Sciatic nerve (tissue), 2 donors: ENCODE measurements at regions not wholly inside any gene's neighbourhood (a gene's known extent, or its start where the extent isn't known, plus 50 kb on each side); places are given as distances from the start of the nearest gene placed in this dataset.
"Not testable (repeated sequence)": the region's sequence is repeated elsewhere in the genome, so short reads cannot be mapped to it uniquely, and the experiment has no call there.

Experiments
- ATAC-seq: fragments of 200-7000 bp; cut with Tn5 transposase; one replicate; pipeline ENCODE4 v1.9.1; 2020; ENCODE audit warnings: mild to moderate bottlenecking, moderate library complexity
- DNase-seq: peaks from one replicate; pipeline ENCODE4 v3.0.0-alpha.2; 2020; ENCODE audit warnings: low spot score
- intact Hi-C: fragments of 100-400 bp; cut with DNase I; formaldehyde crosslinking; loops from one replicate; pipeline ENCODE4 v1.14.2; 2022
- donor health status: DM: no; HTN: no; CAD: no.
- donor health status: DM: no; HTN: no; CAD: no.

DNA sequence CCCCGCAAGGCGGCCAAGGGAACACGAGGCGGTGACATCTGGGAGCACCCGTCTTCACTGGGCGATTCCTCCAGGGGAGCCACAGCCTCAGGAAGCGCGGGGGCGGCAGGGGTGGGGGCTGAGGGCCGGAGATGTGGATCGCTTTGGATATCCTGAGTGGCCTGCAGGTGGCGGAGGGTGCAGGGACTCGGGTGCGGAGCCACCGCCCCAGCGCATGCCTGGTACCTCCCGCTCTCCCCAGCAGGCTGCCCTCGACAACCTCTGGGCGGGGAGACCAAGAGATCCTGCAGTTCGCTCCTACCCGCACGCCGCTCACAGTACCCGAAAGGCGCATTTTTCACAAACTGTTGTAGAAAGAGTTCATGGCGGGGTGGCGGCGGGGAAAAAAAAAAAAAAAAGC, 162.9 kb upstream of the PRKX start:
- DNase-seq, ATAC-seq, intact Hi-C loops: not testable (repeated sequence)

DNA sequence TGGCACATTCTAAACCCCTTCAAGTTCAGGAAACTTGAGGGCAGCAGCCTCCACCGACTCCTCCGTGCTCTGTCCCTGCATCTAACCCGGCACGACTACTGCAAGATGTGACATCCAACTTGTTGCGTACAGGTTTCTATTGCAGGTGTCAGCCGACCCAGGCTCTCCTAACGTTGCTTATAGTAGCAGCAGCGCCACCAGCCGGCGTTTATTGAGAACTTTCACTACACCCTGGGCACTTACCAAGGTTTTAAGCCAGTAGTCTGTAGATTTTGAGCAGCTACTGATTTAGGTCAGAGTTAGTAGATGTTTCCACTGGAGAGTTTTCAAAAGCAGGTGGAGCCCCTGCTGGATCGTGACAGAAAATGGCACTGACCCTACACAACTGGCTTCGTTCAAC, 162.2 kb upstream of the PRKX start:
- ATAC-seq, DNase-seq, intact Hi-C loops: not testable (repeated sequence)

DNA sequence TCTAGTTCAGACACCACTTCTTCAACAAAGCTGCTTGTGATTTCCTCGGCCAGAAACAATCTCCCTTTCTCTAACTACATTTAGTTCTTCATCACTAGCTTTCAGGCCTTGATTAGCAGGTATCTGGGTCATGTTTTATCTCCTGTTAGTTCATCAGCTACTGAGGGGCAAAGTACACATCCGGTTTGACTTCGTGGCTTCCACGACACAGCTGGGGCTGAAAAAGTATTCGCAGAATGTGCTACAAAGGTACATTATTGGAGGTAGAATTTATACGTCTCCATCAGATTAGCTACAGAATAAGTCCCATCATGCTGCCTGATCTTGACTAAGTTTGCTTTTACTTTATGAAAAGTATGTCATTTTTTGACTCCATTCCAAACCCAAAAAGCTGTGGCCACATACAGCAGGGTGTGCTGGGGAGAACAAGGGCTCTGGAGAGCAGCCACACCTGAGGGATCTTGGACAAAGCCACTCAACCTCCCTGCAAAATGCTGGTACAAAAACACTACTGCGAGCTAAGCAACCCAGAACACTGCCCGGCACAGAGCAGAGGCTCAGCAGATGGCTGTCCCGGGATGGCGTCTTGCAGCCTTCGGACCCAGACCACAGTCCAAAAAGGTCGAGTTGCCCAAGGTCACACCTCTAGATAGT, 158.9 kb upstream of the PRKX start:
- ATAC-seq, intact Hi-C loops: not testable (repeated sequence)

DNA sequence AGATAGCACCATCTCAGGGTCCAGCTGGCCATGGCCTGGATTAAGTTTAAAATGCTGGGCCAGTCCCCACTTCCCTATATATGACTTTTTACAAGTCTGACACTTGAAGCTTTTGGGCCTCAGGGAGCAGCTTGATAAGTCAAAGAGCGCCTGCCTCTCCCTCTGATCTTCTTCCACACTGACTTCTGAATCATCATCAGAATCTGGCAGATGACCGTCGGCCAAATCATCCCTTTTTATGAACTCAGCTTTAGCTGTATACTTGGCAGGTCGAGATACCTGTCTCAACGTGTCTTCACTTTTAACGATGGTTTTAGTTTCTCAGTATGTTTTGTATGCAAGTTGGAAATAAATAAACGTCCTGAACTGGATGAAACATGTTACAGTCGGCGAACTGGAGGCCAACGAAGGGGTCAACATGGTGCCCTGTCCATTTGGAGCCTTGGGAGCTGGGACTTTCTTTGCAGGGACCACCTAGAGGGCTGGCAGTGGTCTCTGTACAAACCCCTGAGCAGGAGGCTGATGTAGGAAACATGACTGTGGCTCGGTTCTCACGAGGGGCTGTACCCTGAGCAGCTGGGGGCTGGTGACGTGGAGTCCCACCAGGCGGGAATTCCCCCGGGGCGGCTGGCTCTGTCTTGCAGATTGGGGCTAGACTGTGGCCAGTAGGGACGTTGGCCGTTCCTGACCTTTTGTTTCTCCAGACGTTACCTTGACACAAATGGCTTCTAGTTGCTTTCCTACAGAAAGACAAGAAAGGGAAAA, 153.8 kb upstream of the PRKX start:
- intact Hi-C loops, ATAC-seq, DNase-seq: not testable (repeated sequence)

More for the DNA sequence above, 158.9 kb upstream of the PRKX start:
- DNase-seq: not testable (repeated sequence)

DNA sequence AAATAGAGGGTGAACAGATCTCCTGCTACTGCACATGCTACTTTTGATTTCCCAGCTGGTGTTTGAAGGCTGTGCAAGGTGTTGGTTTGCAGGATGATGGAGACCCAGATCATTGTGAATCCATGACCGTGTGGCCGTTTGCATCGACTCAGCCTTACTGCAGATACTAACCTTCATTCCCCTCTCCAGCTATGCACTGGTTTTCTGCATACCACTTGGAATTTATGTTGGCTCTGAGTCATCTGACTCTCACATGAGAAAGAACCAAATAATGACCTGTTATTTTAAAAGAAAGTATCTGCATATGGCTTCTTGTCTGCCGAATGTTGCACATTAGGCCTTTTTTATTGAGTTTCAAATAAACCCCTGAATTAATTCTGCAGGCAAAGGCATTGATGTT, 144.9 kb upstream of the PRKX start:
- ATAC-seq, intact Hi-C loops, DNase-seq: not testable (repeated sequence)

DNA sequence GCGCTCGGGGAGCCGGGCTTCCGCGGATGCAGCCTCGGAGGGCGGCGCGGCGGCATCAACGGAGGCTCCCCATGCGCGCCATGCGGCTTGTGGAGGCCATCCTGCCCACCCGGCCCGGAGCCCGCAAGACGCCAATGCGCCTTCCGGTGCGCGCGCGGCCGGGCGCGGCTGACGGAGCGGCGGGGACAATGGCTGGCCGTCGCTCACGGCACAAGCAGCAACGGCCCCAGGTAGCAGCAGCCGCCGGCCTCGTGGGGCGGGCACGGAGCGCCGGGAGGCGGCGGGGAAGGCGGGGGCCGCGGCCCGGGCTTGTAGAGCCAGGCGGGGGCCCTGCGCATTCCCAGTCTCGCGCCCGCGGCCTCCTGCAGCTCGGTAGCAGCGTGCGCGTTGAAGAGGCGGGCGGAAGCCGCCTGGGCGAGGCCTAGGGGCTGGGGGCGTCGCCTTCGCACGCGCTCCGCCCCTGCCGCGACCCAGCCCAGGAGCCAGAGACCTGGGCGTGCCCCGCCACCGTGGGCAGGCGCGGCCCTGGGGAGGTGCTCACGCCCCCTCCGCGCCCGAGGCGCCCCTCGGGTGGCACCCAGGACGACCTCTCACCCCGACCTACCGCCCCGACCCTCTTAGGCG, 130.2 kb upstream of the PRKX start:
- intact Hi-C loops, ATAC-seq, DNase-seq: not testable (repeated sequence)

DNA sequence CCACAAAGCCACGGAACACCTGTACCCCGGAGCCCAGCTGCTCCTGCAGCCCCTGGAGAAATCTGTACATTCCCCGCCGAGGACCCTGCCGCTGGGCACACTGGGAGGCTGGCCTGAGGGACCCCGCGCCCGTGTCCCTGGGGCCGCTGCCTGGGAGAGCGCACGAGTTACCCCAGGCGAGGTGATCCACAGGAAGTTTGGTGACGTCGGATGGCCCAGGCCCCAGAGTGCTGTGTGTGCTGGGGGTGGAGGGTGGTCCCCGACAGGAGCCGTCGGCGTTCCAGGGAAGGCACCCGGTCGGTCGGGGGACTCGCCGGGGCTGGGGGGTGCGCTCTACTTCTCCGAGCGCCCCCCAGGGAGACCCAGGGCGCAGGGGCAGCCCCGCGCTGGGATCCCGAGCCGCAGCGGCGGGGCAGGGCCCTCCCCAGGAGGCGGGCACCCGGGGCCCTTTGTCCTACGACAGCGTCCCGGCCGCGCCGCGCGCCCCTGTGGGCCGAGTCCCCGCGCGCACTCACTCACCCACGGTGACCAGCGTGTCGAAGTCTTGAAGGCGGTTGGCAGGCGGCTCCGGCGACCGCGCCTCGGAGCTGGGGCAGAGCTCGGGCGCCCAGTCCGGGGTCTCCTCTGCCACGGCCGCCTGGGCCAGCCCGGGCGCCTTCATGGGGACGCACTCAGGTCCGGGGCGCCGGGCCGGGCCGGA, 129.5 kb upstream of the PRKX start:
- DNase-seq, ATAC-seq, intact Hi-C loops: not testable (repeated sequence)

DNA sequence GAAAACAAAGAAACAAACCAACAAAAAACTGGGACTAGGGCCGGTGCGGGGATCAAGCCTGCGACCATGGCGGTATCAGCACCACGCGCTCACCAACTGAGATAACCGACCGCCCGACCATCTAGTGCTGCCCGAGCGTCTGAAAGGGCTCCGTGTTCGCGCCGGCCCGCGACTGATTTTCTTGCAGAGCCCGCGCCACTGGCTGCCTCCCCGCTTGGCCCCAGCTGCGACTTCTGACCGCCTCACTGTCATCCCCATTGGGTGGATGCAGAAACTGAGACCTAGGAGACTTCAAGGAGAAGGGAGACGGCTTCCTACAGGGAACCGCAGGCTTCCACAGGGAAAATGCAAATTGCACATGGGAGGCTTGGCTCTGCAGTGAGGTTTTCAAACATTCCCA, 125.3 kb upstream of the PRKX start:
- ATAC-seq, DNase-seq, intact Hi-C loops: not testable (repeated sequence)

DNA sequence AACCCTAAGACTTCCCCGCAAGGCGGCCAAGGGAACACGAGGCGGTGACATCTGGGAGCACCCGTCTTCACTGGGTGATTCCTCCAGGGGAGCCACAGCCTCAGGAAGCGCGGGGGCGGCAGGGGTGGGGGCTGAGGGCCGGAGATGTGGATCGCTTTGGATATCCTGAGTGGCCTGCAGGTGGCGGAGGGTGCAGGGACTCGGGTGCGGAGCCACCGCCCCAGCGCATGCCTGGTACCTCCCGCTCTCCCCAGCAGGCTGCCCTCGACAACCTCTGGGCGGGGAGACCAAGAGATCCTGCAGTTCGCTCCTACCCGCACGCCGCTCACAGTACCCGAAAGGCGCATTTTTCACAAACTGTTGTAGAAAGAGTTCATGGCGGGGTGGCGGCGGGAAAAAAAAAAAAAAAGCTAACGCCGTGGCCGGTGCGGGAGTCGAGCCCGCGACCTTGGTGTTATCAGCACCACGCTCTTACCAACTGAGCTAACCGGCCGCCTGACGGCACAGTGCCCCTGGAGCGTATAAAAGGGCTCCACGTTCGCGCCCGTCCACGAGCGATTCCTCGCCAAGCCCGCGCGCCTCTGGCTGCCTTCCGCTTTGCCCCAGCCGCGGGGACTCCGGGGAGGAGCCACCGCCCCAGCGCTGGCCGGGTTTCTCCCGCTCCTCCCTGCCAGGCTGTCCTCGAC, 124.7 kb upstream of the PRKX start:
- ATAC-seq, DNase-seq, intact Hi-C loops: not testable (repeated sequence)

DNA sequence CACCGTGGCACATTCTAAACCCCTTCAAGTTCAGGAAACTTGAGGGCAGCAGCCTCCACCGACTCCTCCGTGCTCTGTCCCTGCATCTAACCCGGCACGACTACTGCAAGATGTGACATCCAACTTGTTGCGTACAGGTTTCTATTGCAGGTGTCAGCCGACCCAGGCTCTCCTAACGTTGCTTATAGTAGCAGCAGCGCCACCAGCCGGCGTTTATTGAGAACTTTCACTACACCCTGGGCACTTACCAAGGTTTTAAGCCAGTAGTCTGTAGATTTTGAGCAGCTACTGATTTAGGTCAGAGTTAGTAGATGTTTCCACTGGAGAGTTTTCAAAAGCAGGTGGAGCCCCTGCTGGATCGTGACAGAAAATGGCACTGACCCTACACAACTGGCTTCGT, 123.8 kb upstream of the PRKX start:
- intact Hi-C loops, DNase-seq, ATAC-seq: not testable (repeated sequence)

DNA sequence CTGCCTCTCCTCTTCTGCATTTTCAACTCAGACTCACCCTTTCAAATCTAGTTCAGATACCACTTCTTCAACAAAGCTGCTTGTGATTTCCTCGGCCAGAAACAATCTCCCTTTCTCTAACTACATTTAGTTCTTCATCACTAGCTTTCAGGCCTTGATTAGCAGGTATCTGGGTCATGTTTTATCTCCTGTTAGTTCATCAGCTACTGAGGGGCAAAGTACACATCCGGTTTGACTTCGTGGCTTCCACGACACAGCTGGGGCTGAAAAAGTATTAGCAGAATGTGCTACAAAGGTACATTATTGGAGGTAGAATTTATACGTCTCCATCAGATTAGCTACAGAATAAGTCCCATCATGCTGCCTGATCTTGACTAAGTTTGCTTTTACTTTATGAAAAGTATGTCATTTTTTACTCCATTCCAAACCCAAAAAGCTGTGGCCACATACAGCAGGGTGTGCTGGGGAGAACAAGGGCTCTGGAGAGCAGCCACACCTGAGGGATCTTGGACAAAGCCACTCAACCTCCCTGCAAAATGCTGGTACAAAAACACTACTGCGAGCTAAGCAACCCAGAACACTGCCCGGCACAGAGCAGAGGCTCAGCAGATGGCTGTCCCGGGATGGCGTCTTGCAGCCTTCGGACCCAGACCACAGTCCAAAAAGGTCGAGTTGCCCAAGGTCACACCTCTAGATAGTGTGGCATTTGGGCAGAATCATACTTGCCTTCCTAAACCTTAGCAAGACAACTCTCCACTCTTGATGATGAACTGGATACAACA, 120.5 kb upstream of the PRKX start:
- ATAC-seq, DNase-seq, intact Hi-C loops: not testable (repeated sequence)

DNA sequence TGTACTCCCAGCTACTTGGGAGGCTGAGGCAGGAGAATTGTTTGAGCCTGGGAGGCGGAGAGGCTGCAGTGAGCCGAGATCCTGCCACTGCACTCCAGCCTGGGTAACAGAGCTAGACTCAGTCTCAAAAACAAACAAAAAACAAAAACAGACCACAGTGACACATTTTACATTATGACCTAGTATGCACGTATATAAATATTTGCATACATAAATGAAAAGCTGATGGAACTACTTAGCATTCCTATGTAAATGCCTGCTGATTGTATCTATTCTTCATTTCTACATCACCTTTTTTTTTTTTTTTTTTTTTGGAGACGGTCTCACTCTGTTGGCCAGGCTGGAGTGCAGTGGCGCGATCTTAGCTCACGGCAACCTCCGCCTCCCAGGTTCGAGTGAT, 116.6 kb upstream of the PRKX start:
- ATAC-seq, intact Hi-C loops: not testable (repeated sequence)

DNA sequence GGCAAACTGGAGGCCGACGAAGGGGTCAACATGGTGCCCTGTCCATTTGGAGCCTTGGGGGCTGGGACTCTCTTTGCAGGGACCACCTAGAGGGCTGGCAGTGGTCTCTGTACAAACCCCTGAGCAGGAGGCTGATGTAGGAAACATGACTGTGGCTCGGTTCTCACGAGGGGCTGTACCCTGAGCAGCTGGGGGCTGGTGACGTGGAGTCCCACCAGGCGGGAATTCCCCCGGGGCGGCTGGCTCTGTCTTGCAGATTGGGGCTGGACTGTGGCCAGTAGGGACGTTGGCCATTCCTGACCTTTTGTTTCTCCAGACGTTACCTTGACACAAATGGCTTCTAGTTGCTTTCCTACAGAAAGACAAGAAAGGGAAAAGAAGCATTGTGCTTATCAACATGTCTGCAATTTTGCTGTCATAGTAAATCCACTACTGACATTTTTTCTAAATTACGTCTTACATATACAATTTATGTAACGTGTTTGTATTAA, 115.6 kb upstream of the PRKX start:
- DNase-seq, intact Hi-C loops, ATAC-seq: not testable (repeated sequence)

More for the DNA sequence above, 116.6 kb upstream of the PRKX start:
- not testable (repeated sequence) for DNase-seq

DNA sequence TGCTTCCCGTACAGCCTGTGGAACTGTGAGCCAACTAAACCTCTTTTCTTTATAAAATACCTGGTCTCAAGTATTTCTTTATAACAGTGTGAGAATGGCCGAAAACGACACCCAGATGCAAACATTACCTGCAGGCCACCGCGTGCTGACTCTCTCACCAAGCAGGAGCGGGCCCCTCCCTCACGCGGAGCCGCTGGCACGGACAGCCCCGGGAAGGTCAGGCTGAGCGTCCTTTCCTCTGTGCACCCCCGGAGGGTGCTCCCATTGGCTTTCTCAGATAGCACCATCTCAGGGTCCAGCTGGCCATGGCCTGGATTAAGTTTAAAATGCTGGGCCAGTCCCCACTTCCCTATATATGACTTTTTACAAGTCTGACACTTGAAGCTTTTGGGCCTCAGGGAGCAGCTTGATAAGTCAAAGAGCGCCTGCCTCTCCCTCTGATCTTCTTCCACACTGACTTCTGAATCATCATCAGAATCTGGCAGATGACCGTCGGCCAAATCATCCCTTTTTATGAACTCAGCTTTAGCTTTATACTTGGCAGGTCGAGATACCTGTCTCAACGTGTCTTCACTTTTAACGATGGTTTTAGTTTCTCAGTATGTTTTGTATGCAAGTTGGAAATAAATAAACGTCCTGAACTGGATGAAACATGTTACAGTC, 115.1 kb upstream of the PRKX start:
- intact Hi-C loops, ATAC-seq, DNase-seq: not testable (repeated sequence)

DNA sequence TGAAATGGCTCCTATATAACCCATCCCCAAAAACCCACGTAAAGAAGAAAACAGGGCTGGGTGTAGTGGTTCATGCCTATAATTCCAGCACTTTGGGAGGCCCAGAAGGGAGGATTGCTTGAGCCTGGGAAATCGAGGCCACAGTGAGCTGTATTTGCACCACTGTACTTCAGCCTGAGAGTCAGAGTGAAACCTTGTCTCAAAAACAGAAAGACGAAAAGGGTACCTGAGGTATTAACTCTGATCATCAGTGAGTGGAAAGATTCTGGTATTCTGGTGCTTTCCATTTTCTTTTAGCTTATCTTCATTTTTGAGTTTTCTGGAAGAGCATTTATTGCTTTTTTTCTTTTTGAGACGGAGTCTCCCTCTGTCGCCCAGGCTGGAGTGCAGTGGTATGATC, 110.6 kb upstream of the PRKX start:
- intact Hi-C loops, ATAC-seq, DNase-seq: not testable (repeated sequence)

DNA sequence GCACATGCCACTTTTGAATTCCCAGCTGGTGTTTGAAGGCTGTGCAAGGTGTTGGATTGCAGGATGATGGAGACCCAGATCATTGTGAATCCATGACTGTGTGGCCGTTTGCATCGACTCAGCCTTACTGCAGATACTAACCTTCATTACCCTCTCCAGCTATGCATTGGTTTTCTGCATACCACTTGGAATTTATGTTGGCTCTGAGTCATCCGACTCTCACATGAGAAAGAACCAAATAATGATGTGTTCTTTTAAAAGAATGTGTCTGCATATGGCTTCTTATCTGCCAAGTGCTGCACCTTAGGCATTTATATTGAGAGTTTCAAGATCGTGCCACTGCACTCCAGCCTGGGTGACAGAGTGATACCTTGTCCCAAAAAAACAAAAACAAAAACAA, 106.7 kb upstream of the PRKX start:
- DNase-seq: no peak

DNA sequence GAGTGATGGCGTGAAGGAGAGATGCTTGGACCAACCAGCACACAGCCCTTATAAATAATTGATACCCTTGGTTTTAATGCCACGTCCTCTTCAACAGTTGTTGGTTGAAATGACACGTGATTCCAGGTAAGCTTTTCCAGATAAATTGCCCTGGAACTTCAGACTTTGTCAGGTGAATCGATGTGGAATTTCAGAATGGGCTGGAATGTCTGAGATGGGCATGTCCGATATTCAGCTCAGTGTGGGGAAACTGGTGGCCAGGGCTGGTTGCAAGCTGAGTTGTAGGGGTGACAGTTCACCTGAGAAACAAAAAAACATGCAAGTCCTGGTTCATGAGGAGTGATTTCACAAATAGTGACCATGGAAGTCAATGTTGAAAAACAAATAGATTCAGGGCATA, 104.0 kb upstream of the PRKX start:
- ATAC-seq, DNase-seq, intact Hi-C loops: not testable (repeated sequence)

More for the DNA sequence above, 106.7 kb upstream of the PRKX start:
- no peak for ATAC-seq
- intact Hi-C loops: no loop called here
